HEK293T (cell line): ENCODE measurements at regions not wholly inside any gene's neighbourhood (a gene's known extent, or its start where the extent isn't known, plus 50 kb on each side); places are given as distances from the start of the nearest gene placed in this dataset.
"Not testable (repeated sequence)": the region's sequence is repeated elsewhere in the genome, so short reads cannot be mapped to it uniquely, and the experiment has no call there.

Experiments
- CTCF ChIA-PET: fragments of 350-600 bp; formaldehyde crosslinking; extraction: SDS; loops from one replicate; lab custom pipeline; 2021; ENCODE audit warnings: antibody characterized with exemption, inconsistent platforms; lab: Yijun Ruan, JAX
- POLR2A ChIA-PET: fragments of 350-600 bp; formaldehyde crosslinking; extraction: SDS; loops from one replicate; lab custom pipeline; 2020; ENCODE audit warnings: antibody characterized with exemption, inconsistent platforms; lab: Yijun Ruan, JAX
- DNase-seq: peaks from one replicate; pipeline ENCODE4 v3.0.0; 2012; ENCODE audit warnings: mixed read lengths; ENCODE audit errors: extremely low spot score
- ARNT ChIP-seq: fragments of 450-650 bp; IDR thresholded peaks from 2 replicates; pipeline ENCODE4 v1.6.1; 2017; ENCODE audit warnings: mild to moderate bottlenecking
- BHLHE40 ChIP-seq: fragments of 450-650 bp; IDR thresholded peaks from 2 replicates; pipeline ENCODE4 v1.6.1; 2016; ENCODE audit warnings: mild to moderate bottlenecking, moderate library complexity, borderline replicate concordance
- CTBP1 ChIP-seq: fragments of 450-650 bp; IDR thresholded peaks from 2 replicates; pipeline ENCODE4 v1.6.1; 2016; ENCODE audit warnings: borderline replicate concordance
- ELF4 ChIP-seq: fragments of 450-650 bp; IDR thresholded peaks from 2 replicates; pipeline ENCODE4 v1.6.1; 2017; ENCODE audit warnings: antibody characterized with exemption
- FOXA1 ChIP-seq: fragments of 450-650 bp; IDR thresholded peaks from 2 replicates; pipeline ENCODE4 v1.6.1; 2016; ENCODE audit warnings: mild to moderate bottlenecking
- FOXK2 ChIP-seq: fragments of 450-650 bp; IDR thresholded peaks from 2 replicates; pipeline ENCODE4 v1.6.1; 2016; ENCODE audit warnings: mild to moderate bottlenecking
- FOXM1 ChIP-seq: fragments of 450-650 bp; IDR thresholded peaks from 2 replicates; pipeline ENCODE4 v1.6.1; 2017; ENCODE audit warnings: mild to moderate bottlenecking, borderline replicate concordance
- HDGF ChIP-seq: fragments of 450-650 bp; IDR thresholded peaks from 2 replicates; pipeline ENCODE4 v1.6.1; 2017; ENCODE audit warnings: antibody characterized with exemption, borderline replicate concordance
- L3MBTL2 ChIP-seq: fragments of 450-650 bp; conservative IDR thresholded peaks from 2 replicates; pipeline ENCODE4 v1.6.1; 2016; ENCODE audit warnings: mild to moderate bottlenecking
- LEF1 ChIP-seq: fragments of 450-650 bp; IDR thresholded peaks from 2 replicates; pipeline ENCODE4 v1.6.1; 2017; ENCODE audit warnings: mild to moderate bottlenecking, borderline replicate concordance
- NFRKB ChIP-seq: fragments of 450-650 bp; IDR thresholded peaks from 2 replicates; pipeline ENCODE4 v1.6.1; 2016; ENCODE audit warnings: mild to moderate bottlenecking, moderate library complexity
- PKNOX1 ChIP-seq: fragments of 450-650 bp; IDR thresholded peaks from 2 replicates; pipeline ENCODE4 v1.6.1; 2016
- SP1 ChIP-seq: fragments of 450-650 bp; IDR thresholded peaks from 2 replicates; pipeline ENCODE4 v1.6.1; 2017
- SUZ12 ChIP-seq: fragments of 450-650 bp; IDR thresholded peaks from 2 replicates; pipeline ENCODE4 v1.6.1; 2016; ENCODE audit warnings: mild to moderate bottlenecking
- TARDBP ChIP-seq: fragments of 450-650 bp; IDR thresholded peaks from 2 replicates; pipeline ENCODE4 v1.6.1; 2016
- ZNF384 ChIP-seq: fragments of 450-650 bp; IDR thresholded peaks from 2 replicates; pipeline ENCODE4 v1.6.1; 2016

- no peak for TF ChIP-seq L3MBTL2
- no peak for TF ChIP-seq TARDBP
- no peak for TF ChIP-seq PKNOX1
- no peak for TF ChIP-seq SUZ12
- TF ChIP-seq LEF1 = no peak
- ChIA-PET POLR2A (no interaction called here), CTCF (no interaction called here)
- DNase-seq = no peak
Measured at GRCh38 chr1:58063095-58063494, 483.4 kb downstream of the OMA1 start.

GRCh38 chr1:58062635-58063034, 483.9 kb downstream of the OMA1 start:
- ChIA-PET CTCF (no interaction called here), POLR2A (no interaction called here)
- no peak for DNase-seq
- TF ChIP-seq TARDBP (no peak), CTBP1 (no peak), L3MBTL2 (no peak), SUZ12 (no peak), HDGF (no peak), ZNF384 (no peak), SP1 (no peak), LEF1 (no peak), FOXA1 (no peak)

- no peak for DNase-seq
- TF ChIP-seq LEF1 = no peak
- TF ChIP-seq PKNOX1 = no peak
- TF ChIP-seq FOXA1 = no peak
- TF ChIP-seq ELF4 = no peak
- TF ChIP-seq L3MBTL2 = no peak
- no peak for TF ChIP-seq SP1
- no peak for TF ChIP-seq HDGF
- TF ChIP-seq FOXM1 = no peak
- TF ChIP-seq ARNT = no peak
- no peak for TF ChIP-seq NFRKB
- TF ChIP-seq SUZ12 = no peak
- TF ChIP-seq ZNF384 = no peak
- TF ChIP-seq BHLHE40 = no peak
- TF ChIP-seq FOXK2 = no peak
- TF ChIP-seq CTBP1 = no peak
- no peak for TF ChIP-seq TARDBP
- ChIA-PET POLR2A (no interaction called here), CTCF (no interaction called here)
Measured at GRCh38 chr1:58060559-58061170, 485.9 kb downstream of the OMA1 start.

- ChIA-PET POLR2A (no interaction called here), CTCF (no interaction called here)
- DNase-seq = no peak
- TF ChIP-seq TARDBP (no peak), BHLHE40 (no peak), CTBP1 (no peak), L3MBTL2 (no peak), ELF4 (no peak), LEF1 (no peak), HDGF (no peak), ZNF384 (no peak), NFRKB (no peak), SUZ12 (no peak), PKNOX1 (no peak), FOXA1 (no peak)
Measured at GRCh38 chr1:58059789-58060188, 486.7 kb downstream of the OMA1 start.

GRCh38 chr1:58058323-58058722, 488.2 kb downstream of the OMA1 start:
- ChIA-PET CTCF (no interaction called here), POLR2A (no interaction called here)
- DNase-seq = no peak
- no peak for TF ChIP-seq FOXK2
- no peak for TF ChIP-seq TARDBP
- TF ChIP-seq NFRKB = no peak

GRCh38 chr1:58057826-58058225, 488.7 kb downstream of the OMA1 start:
- no peak for TF ChIP-seq TARDBP
- no peak for TF ChIP-seq LEF1
- no peak for TF ChIP-seq NFRKB
- no peak for TF ChIP-seq HDGF
- TF ChIP-seq FOXA1 = no peak
- TF ChIP-seq ARNT = no peak
- no peak for TF ChIP-seq BHLHE40
- no peak for TF ChIP-seq FOXK2
- TF ChIP-seq ZNF384 = no peak
- no peak for TF ChIP-seq ELF4
- no peak for TF ChIP-seq CTBP1
- TF ChIP-seq FOXM1 = no peak
- POLR2A ChIA-PET = no interaction called here
- CTCF ChIA-PET = no interaction called here
- DNase-seq = no peak

GRCh38 chr1:58051187-58051586, 495.3 kb downstream of the OMA1 start:
- POLR2A ChIA-PET, DNase-seq, CTCF ChIA-PET: not testable (repeated sequence)
